Gastroesophageal sphincter (tissue), 4 donors: ENCODE measurements at regions not wholly inside any gene's neighbourhood (a gene's known extent, or its start where the extent isn't known, plus 50 kb on each side); places are given as distances from the start of the nearest gene placed in this dataset.
"Not testable (repeated sequence)": the region's sequence is repeated elsewhere in the genome, so short reads cannot be mapped to it uniquely, and the experiment has no call there.

Experiments used
- ATAC-seq: fragments of 150-250 bp; one replicate; pipeline ENCODE4 v1.9.1; 2016; ENCODE audit warnings: mild to moderate bottlenecking, moderate library complexity
- H3K27ac ChIP-seq, 4 donors: fragments of 200-600 bp; sonication (generic) in 3 of 4; 1 replicate in 3 of 4; 2 replicates in 1 of 4; pipeline ENCODE4 v1.5.1; 2016 to 2019
- H3K27me3 ChIP-seq: fragments of 200-600 bp; sonication (generic); one replicate; pipeline ENCODE4 v1.5.1; 2019
- H3K36me3 ChIP-seq, 2 donors: fragments of 200-600 bp; sonication (generic); one replicate each; pipeline ENCODE4 v1.5.1; 2019; ENCODE audit warnings: control low read depth in 1 of 2
- H3K4me1 ChIP-seq, 3 donors: fragments of 200-600 bp; sonication (generic); 1 replicate in 2 of 3; 2 replicates in 1 of 3; pipeline ENCODE4 v1.5.1; 2016 to 2019; ENCODE audit warnings: control low read depth in 2 of 3
- H3K4me3 ChIP-seq, 2 donors: fragments of 200-600 bp; sonication (generic); one replicate each; pipeline ENCODE4 v1.5.1; 2019; ENCODE audit warnings: mild to moderate bottlenecking in 1 of 2, moderate library complexity in 1 of 2
- H3K9me3 ChIP-seq, 3 donors: fragments of 200-600 bp; sonication (generic); one replicate each; pipeline ENCODE4 v1.5.1; 2017 to 2019; ENCODE audit warnings: control low read depth in 2 of 3
- EP300 ChIP-seq: sonication (generic); formaldehyde crosslinking; IDR thresholded peaks from one replicate; pipeline ENCODE4 v1.6.1; 2017; ENCODE audit warnings: antibody characterized with exemption, mild to moderate bottlenecking
- POLR2A ChIP-seq, 2 donors: fragments of 450-650 bp; IDR thresholded peaks; one replicate each; pipeline ENCODE4 v1.6.1; 2017; ENCODE audit warnings: antibody characterized with exemption in 2 of 2, mild to moderate bottlenecking in 2 of 2, moderate library complexity in 1 of 2
- POLR2AphosphoS5 ChIP-seq: sonication (generic); formaldehyde crosslinking; IDR thresholded peaks from one replicate; pipeline ENCODE4 v1.6.1; 2017; ENCODE audit warnings: antibody characterized with exemption
- WGBS, 2 donors: methylation state at CpG; one replicate each; pipeline ENCODE4 v1.1.5; 2018; ENCODE audit warnings: low coverage in 1 of 2; 5-methylcytosine and 5-hydroxymethylcytosine counted together
- TF ChIP-seq, protein P1 (sequence below), 4 experiments: fragments of 200-600 bp in 2 of 4; fragments of 450-650 bp in 2 of 4; sonication (generic) in 1 of 4; IDR thresholded peaks; one replicate each; pipeline ENCODE4 v1.5.1; 2017 to 2019; ENCODE audit warnings: antibody characterized with exemption in 4 of 4, mild to moderate bottlenecking in 2 of 4, moderate library complexity in 2 of 4

DNA sequence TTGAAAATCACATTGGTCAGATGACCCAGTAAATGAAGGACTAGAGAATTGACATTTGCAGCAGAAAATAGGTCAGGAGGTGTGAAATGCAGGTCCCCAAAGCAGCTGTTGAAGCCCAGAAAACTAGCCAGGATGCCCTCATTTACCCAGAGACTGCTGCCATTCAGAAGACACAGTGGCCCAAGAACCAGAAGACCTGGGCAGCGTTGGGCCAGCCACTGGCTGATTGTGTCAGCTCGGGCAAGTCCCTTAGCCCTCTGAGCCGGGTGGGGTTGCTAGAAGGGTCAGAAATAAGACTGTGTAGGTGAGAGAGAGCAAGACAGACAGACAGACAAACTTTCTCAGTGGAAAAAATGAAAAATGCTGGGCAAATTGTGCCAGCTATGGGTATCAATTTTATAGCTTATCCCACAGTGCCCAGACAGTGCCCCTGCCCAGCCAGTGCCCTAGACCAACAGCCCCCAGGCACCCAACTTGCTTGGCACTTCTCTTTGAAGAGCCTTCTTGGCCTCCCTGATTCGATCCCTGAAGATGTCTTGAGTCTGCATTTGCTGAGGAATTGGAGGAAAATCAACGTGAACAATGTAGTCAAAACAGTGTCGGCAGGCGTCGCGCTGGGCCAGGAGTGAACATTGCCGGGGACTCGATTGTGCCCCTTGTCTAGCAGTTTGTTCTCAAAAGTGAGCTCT lies 198.3 kb downstream of the MN1 start:
- Histone ChIP-seq H3K27ac (no peak overlapping the region), H3K4me3 (no peak overlapping the region), H3K27me3 (no peaks in the 10 kb centered on the region), H3K9me3 (peaks cover 0 to 7% (median 0%) of the 10 kb centered on the region in 3 donors), H3K36me3 (no peaks in the 10 kb centered on the region), H3K4me1 (no peaks in the 10 kb centered on the region)
- TF ChIP-seq POLR2AphosphoS5: no peak
- TF ChIP-seq POLR2A (IDR thresholded peaks at IDR 0.05): no peak
- TF ChIP-seq, protein P1, sequence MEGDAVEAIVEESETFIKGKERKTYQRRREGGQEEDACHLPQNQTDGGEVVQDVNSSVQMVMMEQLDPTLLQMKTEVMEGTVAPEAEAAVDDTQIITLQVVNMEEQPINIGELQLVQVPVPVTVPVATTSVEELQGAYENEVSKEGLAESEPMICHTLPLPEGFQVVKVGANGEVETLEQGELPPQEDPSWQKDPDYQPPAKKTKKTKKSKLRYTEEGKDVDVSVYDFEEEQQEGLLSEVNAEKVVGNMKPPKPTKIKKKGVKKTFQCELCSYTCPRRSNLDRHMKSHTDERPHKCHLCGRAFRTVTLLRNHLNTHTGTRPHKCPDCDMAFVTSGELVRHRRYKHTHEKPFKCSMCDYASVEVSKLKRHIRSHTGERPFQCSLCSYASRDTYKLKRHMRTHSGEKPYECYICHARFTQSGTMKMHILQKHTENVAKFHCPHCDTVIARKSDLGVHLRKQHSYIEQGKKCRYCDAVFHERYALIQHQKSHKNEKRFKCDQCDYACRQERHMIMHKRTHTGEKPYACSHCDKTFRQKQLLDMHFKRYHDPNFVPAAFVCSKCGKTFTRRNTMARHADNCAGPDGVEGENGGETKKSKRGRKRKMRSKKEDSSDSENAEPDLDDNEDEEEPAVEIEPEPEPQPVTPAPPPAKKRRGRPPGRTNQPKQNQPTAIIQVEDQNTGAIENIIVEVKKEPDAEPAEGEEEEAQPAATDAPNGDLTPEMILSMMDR (IDR thresholded peaks at IDR 0.05): no peak
- no peak for TF ChIP-seq EP300
- 76 to 86% methylated on average over 5 to 10 of the region's 11 CpGs for WGBS, 2 donors
- no peak for ATAC-seq

- H3K36me3 ChIP-seq: no peaks in the 10 kb centered on the region
- no peak overlapping the region for H3K4me3 ChIP-seq
- H3K27me3 ChIP-seq: no peaks in the 10 kb centered on the region
- H3K9me3 ChIP-seq: peaks cover 0 to 7% (median 0%) of the 10 kb centered on the region in 3 donors
- H3K4me1 ChIP-seq: no peaks in the 10 kb centered on the region
- ATAC-seq: no peak
- 59 to 77% methylated on average over 4 to 6 of the region's 9 CpGs for WGBS, 2 donors
- TF ChIP-seq EP300: no peak
- TF ChIP-seq, protein P1 (IDR thresholded peaks at IDR 0.05): no peak
- TF ChIP-seq POLR2A (IDR thresholded peaks at IDR 0.05): no peak
- no peak for TF ChIP-seq POLR2AphosphoS5
- no peak overlapping the region for H3K27ac ChIP-seq
Measured at GRCh38 chr22:27603800-27604144, 197.8 kb downstream of the MN1 start.

DNA sequence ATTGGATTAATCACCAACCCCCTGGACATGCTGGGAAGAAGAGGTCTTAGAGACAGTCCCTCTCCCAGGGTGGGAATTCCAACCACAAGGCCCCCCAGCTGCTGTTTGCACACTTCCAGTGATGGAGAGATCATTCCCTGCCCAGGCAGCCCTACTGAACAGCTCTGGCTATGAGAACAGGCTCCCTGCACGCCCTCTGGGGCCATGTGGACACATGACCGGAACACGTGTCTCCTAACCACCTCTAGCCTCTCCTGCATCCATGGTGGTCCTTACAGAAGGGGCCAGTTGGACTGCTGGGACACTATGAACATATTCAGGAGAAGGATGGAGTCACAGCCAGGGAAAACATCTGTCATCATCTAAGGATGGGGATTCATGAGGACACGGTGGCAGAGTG lies 196.2 kb downstream of the MN1 start:
- Histone ChIP-seq H3K9me3 (peaks cover 0 to 7% (median 0%) of the 10 kb centered on the region in 3 donors), H3K27me3 (peaks cover 9% of the 10 kb centered on the region), H3K36me3 (no peaks in the 10 kb centered on the region), H3K4me3 (no peak overlapping the region), H3K27ac (no peak overlapping the region), H3K4me1 (no peaks in the 10 kb centered on the region)
- WGBS, 2 donors: 100% methylated on average over 1 of the region's 4 CpGs; no CpG with 5 or more reads in 1 of the 2 donors
- TF ChIP-seq POLR2A (IDR thresholded peaks at IDR 0.05): no peak
- no peak for TF ChIP-seq EP300
- TF ChIP-seq, protein P1 (IDR thresholded peaks at IDR 0.05): no peak
- no peak for ATAC-seq

- not testable (repeated sequence) for ATAC-seq, H3K36me3 ChIP-seq, H3K27ac ChIP-seq, H3K4me3 ChIP-seq, H3K4me1 ChIP-seq, H3K9me3 ChIP-seq
- WGBS, 2 donors: 100% methylated on average over 1 of the region's 7 CpGs
- H3K27me3 ChIP-seq: peaks cover 15% of the 10 kb centered on the region
Measured at GRCh38 chr22:27607750-27608149, 193.8 kb downstream of the MN1 start.

DNA sequence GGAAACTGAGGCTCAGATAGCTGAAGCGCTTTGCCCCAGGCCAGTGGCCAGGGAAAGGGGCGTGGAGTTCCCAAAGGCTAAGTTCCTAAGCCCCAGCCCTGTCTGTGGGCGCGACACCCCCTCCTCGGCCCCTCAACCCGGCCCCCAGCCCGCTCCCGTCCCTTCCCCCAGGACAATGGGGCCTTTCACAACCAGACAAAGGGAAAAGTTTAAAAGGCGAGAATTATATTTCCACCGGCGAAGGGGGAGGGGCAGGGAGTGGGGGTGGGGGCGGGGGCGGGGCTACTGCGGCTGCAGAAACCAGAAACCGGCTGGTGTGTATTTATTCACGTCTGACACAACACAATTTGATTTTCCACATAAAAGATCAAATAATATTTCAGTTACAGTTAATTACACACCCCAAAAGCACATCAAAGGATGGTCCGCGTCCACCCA lies 192.1 kb downstream of the MN1 start:
- Histone ChIP-seq H3K27me3 (peaks cover 32% of the 10 kb centered on the region), H3K4me1 (peaks cover 0 to 9% (median 6%) of the 10 kb centered on the region in 3 donors), H3K9me3 (peaks cover 0 to 5% (median 0%) of the 10 kb centered on the region in 3 donors), H3K4me3 (no peak overlapping the region), H3K27ac (no peak overlapping the region), H3K36me3 (no peaks in the 10 kb centered on the region)
- TF ChIP-seq, protein P1 (IDR thresholded peaks at IDR 0.05): no peak
- TF ChIP-seq POLR2AphosphoS5: no peak
- no peak for TF ChIP-seq EP300
- TF ChIP-seq POLR2A (IDR thresholded peaks at IDR 0.05): no peak
- no peak for ATAC-seq
- 32 to 56% methylated on average over 4 to 6 of the region's 18 CpGs for WGBS, 2 donors

- not testable (repeated sequence) for H3K9me3 ChIP-seq, H3K36me3 ChIP-seq, ATAC-seq, H3K4me3 ChIP-seq, H3K27ac ChIP-seq
- peaks cover 38% of the 10 kb centered on the region for H3K27me3 ChIP-seq
- WGBS, 2 donors: 93 to 100% methylated on average over 1 to 2 of the region's 4 CpGs
- peaks cover 0 to 15% (median 7%) of the 10 kb centered on the region in 3 donors for H3K4me1 ChIP-seq
Measured at GRCh38 chr22:27610164-27610563, 191.4 kb downstream of the MN1 start.
